HUES48 (cell line): ENCODE measurements at regions not wholly inside any gene's neighbourhood (a gene's known extent, or its start where the extent isn't known, plus 50 kb on each side); places are given as distances from the start of the nearest gene placed in this dataset.

Experiments used
- H3K27ac ChIP-seq: one replicate; pipeline ENCODE4 v1.7.0; 2013; ENCODE audit warnings: low read depth, low read length, inconsistent platforms
- H3K27me3 ChIP-seq: 2 replicates; pipeline ENCODE4 v1.6.1; 2013; ENCODE audit warnings: mild to moderate bottlenecking, low read length; ENCODE audit not compliant: control insufficient read depth, insufficient read depth
- H3K36me3 ChIP-seq: 2 replicates; pipeline ENCODE4 v1.6.1; 2013; ENCODE audit warnings: low read length; ENCODE audit not compliant: control insufficient read depth, insufficient read depth
- H3K4me1 ChIP-seq: 2 replicates; pipeline ENCODE4 v1.6.1; 2013; ENCODE audit warnings: mild to moderate bottlenecking, low read length; ENCODE audit not compliant: control insufficient read depth, insufficient read depth
- H3K4me3 ChIP-seq: 2 replicates; pipeline ENCODE4 v1.5.1; 2013; ENCODE audit warnings: mild to moderate bottlenecking, low read depth, low read length
- H3K9ac ChIP-seq: 2 replicates; pipeline ENCODE4 v1.6.1; 2013; ENCODE audit warnings: mild to moderate bottlenecking, low read depth, low read length, moderate library complexity
- H3K9me3 ChIP-seq: 2 replicates; pipeline ENCODE4 v1.6.1; 2013; ENCODE audit warnings: low read length; ENCODE audit not compliant: control insufficient read depth, insufficient read depth

- peaks cover 8% of the 10 kb centered on the region; the same call in 1 of the 2 replicates for H3K4me1 ChIP-seq
Observed at GRCh38 chr5:56326116-56326515, 93.0 kb upstream of the ANKRD55 start.

GRCh38 chr5:56325039-56325438 lies 91.9 kb upstream of the ANKRD55 start:
- Histone ChIP-seq H3K27me3 (no peaks in the 10 kb centered on the region; the same call in 1 of the 2 replicates), H3K9ac (no peak overlapping the region), H3K4me1 (peaks cover 8% of the 10 kb centered on the region; the same call in 1 of the 2 replicates), H3K27ac (no peak overlapping the region), H3K4me3 (no peak overlapping the region), H3K9me3 (no peaks in the 10 kb centered on the region), H3K36me3 (no peaks in the 10 kb centered on the region)

More at GRCh38 chr5:56326116-56326515, 93.0 kb upstream of the ANKRD55 start:
- H3K27ac ChIP-seq, result no peak overlapping the region
- no peaks in the 10 kb centered on the region for H3K9me3 ChIP-seq
- no peak overlapping the region for H3K9ac ChIP-seq
- H3K27me3 ChIP-seq, result no peaks in the 10 kb centered on the region; the same call in 1 of the 2 replicates
- no peaks in the 10 kb centered on the region for H3K36me3 ChIP-seq
- no peak overlapping the region for H3K4me3 ChIP-seq

- no peaks in the 10 kb centered on the region; the same call in 1 of the 2 replicates for H3K27me3 ChIP-seq
- peak overlapping the region; percentile 8 for H3K27ac ChIP-seq
- H3K4me3 ChIP-seq, result no peak overlapping the region
- no peak overlapping the region for H3K9ac ChIP-seq
- H3K9me3 ChIP-seq, result no peaks in the 10 kb centered on the region
- no peaks in the 10 kb centered on the region for H3K4me1 ChIP-seq
- H3K36me3 ChIP-seq, result no peaks in the 10 kb centered on the region
Observed at GRCh38 chr5:56323505-56323904, 90.4 kb upstream of the ANKRD55 start.

DNA sequence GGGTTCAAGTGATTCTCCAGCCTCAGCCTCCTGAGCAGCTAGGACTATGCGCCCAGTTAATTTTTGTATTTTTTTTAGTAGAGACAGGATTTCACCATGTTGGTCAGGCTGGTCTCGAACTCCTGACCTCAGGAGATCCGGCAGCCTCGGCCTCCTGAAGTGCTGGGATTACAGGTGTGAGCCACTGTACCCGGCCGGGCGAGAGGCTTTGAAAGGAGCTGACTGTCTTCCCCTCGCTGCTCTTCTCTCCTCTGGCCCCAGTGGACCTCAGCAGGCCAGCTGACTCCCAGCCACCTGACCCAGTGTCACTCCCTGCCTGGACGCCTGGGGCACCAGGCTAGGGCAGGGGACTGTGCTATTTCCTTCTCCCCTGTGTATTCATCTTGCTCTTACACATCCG lies 89.5 kb upstream of the ANKRD55 start:
- Histone ChIP-seq H3K9ac (no peak overlapping the region), H3K36me3 (no peaks in the 10 kb centered on the region), H3K4me3 (no peak overlapping the region), H3K4me1 (no peaks in the 10 kb centered on the region), H3K27me3 (no peaks in the 10 kb centered on the region; the same call in 1 of the 2 replicates), H3K9me3 (no peaks in the 10 kb centered on the region), H3K27ac (no peak overlapping the region)

- H3K27ac ChIP-seq, result no peak overlapping the region
- peaks cover 2% of the 10 kb centered on the region; the same call in 1 of the 2 replicates for H3K4me1 ChIP-seq
- H3K4me3 ChIP-seq, result no peak overlapping the region
- H3K9ac ChIP-seq, result no peak overlapping the region
- H3K36me3 ChIP-seq, result no peaks in the 10 kb centered on the region
- no peaks in the 10 kb centered on the region for H3K9me3 ChIP-seq
- no peaks in the 10 kb centered on the region; the same call in 1 of the 2 replicates for H3K27me3 ChIP-seq
Observed at GRCh38 chr5:56321236-56321881, 88.2 kb upstream of the ANKRD55 start.

DNA sequence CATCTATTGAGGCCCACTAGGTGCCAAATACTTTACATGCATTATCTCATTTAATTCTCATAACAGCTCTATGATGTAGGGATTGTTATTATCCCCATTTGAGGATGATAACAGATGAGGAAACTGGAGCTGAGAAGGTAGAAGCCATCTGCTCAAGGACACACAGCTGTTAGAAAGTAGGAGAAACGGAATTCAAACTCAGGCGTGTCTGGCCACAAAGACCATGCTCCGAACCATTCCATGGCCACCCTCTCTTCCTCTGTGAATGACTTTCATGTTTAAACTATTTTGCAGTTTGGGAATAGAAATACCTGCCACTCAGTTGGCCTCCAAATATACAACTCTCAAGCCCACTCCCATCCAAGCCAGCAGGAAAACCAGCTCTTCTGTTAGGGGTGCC lies 87.6 kb upstream of the ANKRD55 start:
- Histone ChIP-seq H3K27ac (no peak overlapping the region), H3K4me3 (no peak overlapping the region), H3K36me3 (no peaks in the 10 kb centered on the region), H3K4me1 (peaks cover 8% of the 10 kb centered on the region), H3K27me3 (no peaks in the 10 kb centered on the region; the same call in 1 of the 2 replicates), H3K9ac (no peak overlapping the region), H3K9me3 (no peaks in the 10 kb centered on the region)

- no peaks in the 10 kb centered on the region for H3K36me3 ChIP-seq
- no peak overlapping the region for H3K4me3 ChIP-seq
- no peak overlapping the region for H3K27ac ChIP-seq
- H3K27me3 ChIP-seq, result no peaks in the 10 kb centered on the region
- H3K9me3 ChIP-seq, result no peaks in the 10 kb centered on the region
- H3K4me1 ChIP-seq, result peaks cover 13% of the 10 kb centered on the region
- H3K9ac ChIP-seq, result no peak overlapping the region
Observed at GRCh38 chr5:56319526-56320181, 86.5 kb upstream of the ANKRD55 start.

DNA sequence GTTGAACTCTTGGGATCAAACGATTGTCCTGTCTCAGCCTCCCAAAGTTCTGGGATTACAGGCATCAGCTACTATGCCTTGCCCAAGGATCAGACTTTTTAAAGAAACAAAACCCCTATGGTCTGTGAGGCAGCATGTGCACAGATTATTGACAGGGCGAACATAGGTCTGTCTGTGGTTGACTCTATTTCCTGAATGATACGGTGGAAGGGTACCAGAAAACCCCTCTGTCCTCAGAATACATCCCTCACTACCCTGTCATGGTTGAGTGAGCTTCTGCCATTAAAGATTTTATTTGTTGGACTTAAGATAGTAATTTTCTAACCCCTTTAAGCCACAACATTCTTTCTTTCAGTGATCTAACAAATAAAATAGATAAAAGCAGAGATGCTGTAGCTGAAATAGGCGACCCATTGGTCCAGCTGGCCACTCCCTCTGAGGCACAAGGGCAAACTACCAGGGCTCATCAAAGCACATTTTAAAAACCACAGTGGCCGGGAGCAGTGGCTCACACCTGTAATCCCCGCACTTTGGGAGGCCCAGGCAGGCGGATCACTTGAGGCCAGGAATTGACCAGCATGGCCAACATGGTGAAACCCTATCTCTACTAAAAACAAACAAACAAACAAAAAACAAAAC lies 84.9 kb upstream of the ANKRD55 start:
- no peak overlapping the region for H3K9ac ChIP-seq
- H3K4me1 ChIP-seq, result peaks cover 13% of the 10 kb centered on the region
- H3K4me3 ChIP-seq, result no peak overlapping the region
- H3K27ac ChIP-seq, result no peak overlapping the region
- H3K36me3 ChIP-seq, result no peaks in the 10 kb centered on the region
- H3K27me3 ChIP-seq, result no peaks in the 10 kb centered on the region
- no peaks in the 10 kb centered on the region for H3K9me3 ChIP-seq

GRCh38 chr5:56316299-56316994 lies 83.3 kb upstream of the ANKRD55 start:
- H3K4me1 ChIP-seq, result peaks cover 13% of the 10 kb centered on the region
- H3K36me3 ChIP-seq, result no peaks in the 10 kb centered on the region
- no peaks in the 10 kb centered on the region for H3K27me3 ChIP-seq
- H3K9me3 ChIP-seq, result no peaks in the 10 kb centered on the region
- H3K9ac ChIP-seq, result no peak overlapping the region
- no peak overlapping the region for H3K27ac ChIP-seq
- no peak overlapping the region for H3K4me3 ChIP-seq

- Histone ChIP-seq H3K4me1 (peaks cover 13% of the 10 kb centered on the region), H3K36me3 (no peaks in the 10 kb centered on the region), H3K9ac (no peak overlapping the region), H3K27ac (no peak overlapping the region), H3K4me3 (no peak overlapping the region), H3K27me3 (no peaks in the 10 kb centered on the region), H3K9me3 (no peaks in the 10 kb centered on the region)
Observed at GRCh38 chr5:56314529-56314928, 81.4 kb upstream of the ANKRD55 start.
